NCI-H1092 treated with DMSO at 0.1 percent for 48 hours (cell line): ENCODE measurements at regions not wholly inside any gene's neighbourhood (a gene's known extent, or its start where the extent isn't known, plus 50 kb on each side); places are given as distances from the start of the nearest gene placed in this dataset.

ENCODE experiments used
- DNase-seq: peaks from one replicate; lab custom pipeline; 2025; lab: John Stamatoyannopoulos, UW

- no peak for DNase-seq
Measured at GRCh38 chr4:17169699-17170098, 271.3 kb upstream of the LDB2 start.

DNA sequence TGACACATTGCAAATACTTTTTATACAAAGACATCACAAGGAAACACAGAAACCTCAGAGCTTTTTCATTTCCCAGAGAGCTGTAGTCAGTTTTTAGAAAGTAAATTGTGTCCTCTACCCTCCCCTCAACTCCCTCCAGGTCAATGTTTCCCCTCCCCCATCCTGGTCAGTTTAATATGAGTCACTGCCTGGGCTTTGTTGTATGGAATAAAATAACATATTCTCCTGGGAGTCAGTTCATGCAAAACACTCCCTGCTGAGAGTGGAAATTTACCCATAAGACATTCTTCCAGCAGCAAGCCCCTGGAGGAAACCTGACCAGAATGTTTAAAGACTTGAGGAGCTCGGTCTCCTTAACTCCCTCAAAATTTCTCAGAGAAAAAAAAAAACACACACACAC lies 270.1 kb upstream of the LDB2 start:
- no peak for DNase-seq

DNA sequence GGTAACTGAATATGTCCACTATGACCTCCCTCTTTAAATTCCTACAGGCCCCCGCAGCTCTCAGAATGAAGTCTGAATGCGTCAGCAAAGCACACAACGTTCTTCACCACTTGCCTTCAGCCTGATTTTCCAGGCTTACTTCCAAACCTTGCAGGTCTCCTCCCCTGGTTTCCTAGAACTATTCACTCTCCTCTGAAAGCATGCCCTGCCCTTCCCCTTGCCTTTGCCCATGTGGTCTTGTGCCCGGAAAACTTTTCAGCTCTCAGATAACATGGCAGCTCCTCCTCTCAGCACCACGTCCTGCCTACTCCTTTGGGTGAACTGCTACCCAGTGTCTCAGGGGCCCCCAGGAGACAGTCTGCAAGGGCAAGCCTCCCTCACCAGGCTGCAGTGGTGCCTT lies 268.5 kb upstream of the LDB2 start:
- no peak for DNase-seq

DNA sequence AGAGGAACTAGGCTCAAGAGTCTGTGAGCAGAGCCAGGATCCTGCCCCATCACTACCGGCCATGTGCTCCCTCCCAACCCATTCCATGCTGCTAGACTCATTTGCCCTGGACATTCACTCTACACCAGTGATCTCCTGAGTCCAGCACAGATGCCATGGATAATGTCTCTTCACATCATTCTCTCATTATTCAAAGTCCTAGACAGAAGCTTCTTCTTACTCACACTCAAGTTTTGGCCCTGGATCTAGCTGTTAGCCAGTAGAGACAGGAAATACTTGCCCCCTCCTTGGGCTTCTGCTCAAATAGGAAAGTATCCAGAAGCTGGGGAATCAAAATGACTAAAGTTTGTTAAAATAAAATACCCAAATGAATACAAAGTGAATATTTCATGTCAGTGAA lies 266.8 kb upstream of the LDB2 start:
- DNase-seq = no peak

- DNase-seq = no peak
Measured at GRCh38 chr4:17164666-17165065, 266.2 kb upstream of the LDB2 start.

DNA sequence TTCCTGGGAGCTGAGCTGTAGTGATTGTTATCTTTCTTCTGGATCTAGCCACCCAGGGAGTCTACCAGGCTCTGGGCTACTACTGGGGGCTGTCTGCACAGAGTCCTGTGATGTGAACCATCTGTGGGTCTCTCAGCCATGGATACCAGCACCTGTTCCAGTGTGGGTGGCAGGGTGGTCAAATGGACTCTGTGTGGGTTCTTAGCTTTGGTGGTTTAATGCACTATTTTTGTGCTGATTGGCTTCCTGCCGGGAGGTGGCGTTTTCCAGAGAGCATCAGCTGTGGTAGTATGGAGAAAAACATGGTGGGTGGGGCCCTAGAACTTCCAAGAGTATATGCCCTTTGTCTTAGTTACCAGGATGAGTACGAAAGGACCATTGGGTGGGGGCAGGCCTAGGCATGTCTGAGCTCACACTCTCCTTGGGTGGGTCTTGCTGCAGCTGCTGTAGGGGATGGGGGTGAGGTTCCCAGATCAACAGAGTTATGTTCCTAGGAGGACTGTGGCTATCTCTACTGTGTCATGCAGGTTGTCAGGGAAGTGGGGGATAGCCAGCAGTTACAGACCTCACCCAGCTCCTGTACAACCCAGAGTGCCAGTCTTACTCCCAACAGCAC lies 264.8 kb upstream of the LDB2 start:
- DNase-seq = no peak

GRCh38 chr4:17157304-17157703 lies 258.9 kb upstream of the LDB2 start:
- DNase-seq = no peak

GRCh38 chr4:17155486-17155885 lies 257.0 kb upstream of the LDB2 start:
- DNase-seq = no peak

GRCh38 chr4:17153572-17153971 lies 255.1 kb upstream of the LDB2 start:
- no peak for DNase-seq

- DNase-seq = no peak
Measured at GRCh38 chr4:17152941-17153540, 254.6 kb upstream of the LDB2 start.

DNA sequence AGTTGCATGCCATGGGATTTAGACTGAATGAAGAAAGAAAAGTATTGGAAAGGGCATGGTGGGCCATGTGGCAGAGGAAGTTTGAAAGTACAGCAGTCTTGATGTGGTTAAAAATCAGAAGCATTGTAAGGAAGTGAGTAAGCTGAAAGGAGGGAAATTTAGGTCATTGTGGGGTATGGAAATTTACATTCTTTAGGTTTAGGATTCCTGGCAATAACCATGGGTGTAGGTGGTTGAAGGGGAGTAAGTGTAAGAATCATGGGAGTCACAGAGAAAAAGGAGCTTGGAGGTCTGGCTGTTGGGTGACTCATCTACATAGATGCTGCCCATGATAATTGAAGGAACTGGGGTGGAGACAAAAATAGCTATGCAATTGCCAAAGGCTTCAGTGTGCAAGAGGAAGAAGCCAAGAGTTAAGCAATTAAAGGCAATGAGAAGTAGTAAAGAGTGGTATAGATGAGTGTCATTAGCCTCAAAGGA lies 243.8 kb upstream of the LDB2 start:
- DNase-seq = no peak

GRCh38 chr4:17138847-17139246 lies 240.4 kb upstream of the LDB2 start:
- no peak for DNase-seq

DNA sequence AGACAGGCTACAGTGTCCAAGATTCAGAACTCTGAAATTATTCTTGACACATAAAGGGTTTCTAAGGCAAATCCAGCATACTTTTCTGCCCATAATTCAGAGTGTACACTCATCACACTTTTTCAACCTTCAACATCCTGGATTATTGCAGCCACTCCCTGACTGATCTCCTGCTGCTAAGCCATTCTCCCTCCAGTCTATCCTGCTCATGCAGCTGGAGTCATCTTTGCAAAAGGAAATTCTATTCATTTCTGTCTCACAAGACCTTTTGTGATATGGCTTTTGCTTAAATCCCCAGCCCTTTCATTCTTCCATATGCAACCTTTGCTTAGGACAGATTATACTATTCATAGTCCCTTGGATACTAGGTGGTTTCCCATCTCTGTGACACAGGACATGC lies 236.1 kb upstream of the LDB2 start:
- DNase-seq = no peak

DNA sequence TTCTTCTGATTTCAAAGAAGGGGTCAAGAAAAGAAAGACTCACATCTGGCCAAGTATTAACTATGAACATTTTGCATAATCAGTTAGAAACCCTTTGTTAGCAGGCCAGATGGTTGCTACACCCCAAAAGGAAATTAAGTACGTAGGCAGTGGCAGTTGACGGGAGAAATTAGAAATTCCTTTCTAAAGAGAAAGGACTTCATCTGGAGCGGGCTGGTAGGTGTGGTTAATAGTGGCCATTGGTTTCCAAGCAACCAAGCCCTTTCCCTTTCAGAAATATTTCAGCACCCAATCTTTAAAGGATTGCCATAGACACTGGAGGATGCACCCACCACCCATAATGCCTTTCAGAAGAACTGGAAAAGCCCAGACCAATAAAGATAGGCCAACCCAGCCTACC lies 235.7 kb upstream of the LDB2 start:
- DNase-seq = no peak

DNA sequence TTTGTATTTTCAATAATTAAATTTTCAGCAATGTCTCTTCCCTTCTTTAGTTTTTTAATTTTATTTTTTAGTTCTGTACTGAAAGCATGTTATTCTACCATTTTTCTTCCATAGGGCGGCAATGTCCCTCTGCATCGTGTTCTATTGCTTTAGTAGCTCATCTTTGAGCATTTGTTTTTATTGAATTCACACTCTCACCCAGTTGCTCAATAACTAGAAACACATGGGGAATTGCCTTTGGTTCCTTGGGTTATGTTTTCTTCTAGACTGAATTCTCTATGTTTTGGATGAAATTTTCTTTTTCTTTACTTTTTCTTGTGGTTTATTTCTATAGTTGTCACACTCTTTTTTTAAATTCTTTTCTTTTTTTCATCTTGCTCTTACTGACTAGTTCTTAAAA lies 233.8 kb upstream of the LDB2 start:
- no peak for DNase-seq

DNA sequence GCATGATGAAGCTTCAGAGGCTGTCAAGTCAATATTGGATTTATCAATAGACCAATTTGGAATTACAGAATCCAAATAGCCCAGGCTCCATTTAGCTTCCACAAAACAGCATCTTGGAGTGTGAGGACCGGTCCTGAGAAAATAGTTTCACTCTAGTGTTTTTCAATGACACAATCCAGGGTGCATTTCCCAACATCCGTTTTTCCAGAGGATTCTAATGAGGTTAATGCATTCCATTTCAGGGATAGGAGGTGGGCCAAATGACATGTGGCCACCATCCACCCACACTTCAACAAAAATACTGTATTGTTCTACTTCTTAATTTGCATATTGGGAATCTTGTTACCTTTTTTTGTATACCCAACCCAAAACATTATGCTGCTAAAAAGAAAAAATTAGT lies 229.8 kb upstream of the LDB2 start:
- DNase-seq = no peak

- DNase-seq = no peak
Measured at GRCh38 chr4:17126321-17126966, 228.0 kb upstream of the LDB2 start.

DNA sequence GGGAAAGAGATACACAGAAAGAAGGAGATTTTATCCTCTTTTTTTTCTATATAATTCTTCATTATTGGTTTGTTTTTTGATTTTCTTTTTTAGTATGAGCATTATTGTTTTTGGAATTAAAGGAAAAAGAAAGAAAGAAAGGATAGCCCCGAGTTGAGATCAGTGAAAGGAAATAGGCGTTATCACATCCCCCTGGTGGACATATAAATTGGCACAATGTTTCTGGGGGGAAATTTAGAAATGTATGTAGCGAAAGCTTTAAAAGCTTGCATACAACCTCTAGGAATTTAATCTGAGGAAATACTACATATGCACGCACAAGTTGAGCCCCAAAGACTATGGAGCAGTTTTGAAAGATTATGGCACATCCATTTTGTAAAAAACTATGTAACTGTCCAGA lies 226.3 kb upstream of the LDB2 start:
- no peak for DNase-seq

- no peak for DNase-seq
Measured at GRCh38 chr4:17120761-17121160, 222.3 kb upstream of the LDB2 start.

- DNase-seq = no peak
Measured at GRCh38 chr4:17117746-17118145, 219.3 kb upstream of the LDB2 start.

GRCh38 chr4:17115583-17115982 lies 217.1 kb upstream of the LDB2 start:
- DNase-seq = no peak

GRCh38 chr4:17112292-17112659 lies 213.8 kb upstream of the LDB2 start:
- DNase-seq = no peak

DNA sequence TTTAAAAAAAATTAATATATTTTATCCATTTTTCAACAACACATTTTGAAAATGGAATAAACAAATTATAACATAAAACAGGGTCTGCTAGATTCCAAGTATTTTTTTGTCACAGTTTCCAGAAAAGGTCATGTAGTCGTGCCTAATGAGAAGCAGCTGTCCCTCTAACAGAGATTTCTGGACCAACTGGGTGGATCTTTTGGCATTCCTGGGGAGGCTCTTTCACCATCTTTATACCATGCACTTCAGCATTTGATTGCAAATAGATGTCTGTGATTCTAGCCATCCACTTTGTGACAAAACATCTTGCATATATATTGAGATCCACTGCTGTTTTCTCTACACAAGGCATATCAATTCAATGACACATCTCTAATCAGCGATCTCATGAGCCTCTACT lies 210.7 kb upstream of the LDB2 start:
- no peak for DNase-seq

GRCh38 chr4:17103231-17103630 lies 204.8 kb upstream of the LDB2 start:
- DNase-seq = no peak
